Astrocyte (in vitro differentiated cells and primary cell): ENCODE measurements at regions not wholly inside any gene's neighbourhood (a gene's known extent, or its start where the extent isn't known, plus 50 kb on each side); places are given as distances from the start of the nearest gene placed in this dataset.
A peak's percentile ranks its signal among the peaks of the same experiment; 100 is the strongest.

ENCODE experiments used
- DNase-seq: peaks from one replicate; pipeline ENCODE4 v3.0.0-alpha.2; 2010; ENCODE audit warnings: low read depth
- FAIRE-seq: peaks from 2 replicates; lab custom pipeline; 2011; peaks lifted over from hg19 to GRCh38; lab: Jason Lieb, UNC
- H2AFZ ChIP-seq: 2 replicates; pipeline ENCODE4 v1.6.0; 2012; ENCODE audit warnings: low read depth, low read length, inconsistent platforms
- H3K27ac ChIP-seq: 2 replicates; pipeline ENCODE4 v1.5.1; 2011; ENCODE audit warnings: low read depth, low read length, inconsistent platforms
- H3K27me3 ChIP-seq: 2 replicates; pipeline ENCODE4 v1.6.0; 2011; ENCODE audit warnings: low read length, inconsistent platforms; ENCODE audit not compliant: insufficient read depth
- H3K36me3 ChIP-seq: 2 replicates; pipeline ENCODE4 v1.5.1; 2011; ENCODE audit warnings: low read length, inconsistent platforms; ENCODE audit not compliant: insufficient read depth
- H3K4me1 ChIP-seq: 2 replicates; pipeline ENCODE4 v1.5.1; 2011; ENCODE audit warnings: low read length, inconsistent platforms; ENCODE audit not compliant: insufficient read depth
- H3K4me2 ChIP-seq: 2 replicates; pipeline ENCODE4 v1.6.0; 2012; ENCODE audit warnings: low read length, inconsistent platforms
- H3K4me3 ChIP-seq: 2 replicates; pipeline ENCODE4 v1.5.1; 2011; ENCODE audit warnings: low read depth, mild to moderate bottlenecking, low read length, inconsistent platforms; ENCODE audit not compliant: insufficient read depth
- H3K79me2 ChIP-seq: 2 replicates; pipeline ENCODE4 v1.6.0; 2012; ENCODE audit warnings: mild to moderate bottlenecking, low read length, inconsistent platforms; ENCODE audit not compliant: insufficient read depth
- H3K9ac ChIP-seq: 2 replicates; pipeline ENCODE4 v1.6.0; 2012; ENCODE audit warnings: mild to moderate bottlenecking, low read length, inconsistent platforms
- H3K9me3 ChIP-seq: 2 replicates; pipeline ENCODE4 v1.5.1; 2012; ENCODE audit warnings: low read depth, mild to moderate bottlenecking, low read length, inconsistent platforms; ENCODE audit not compliant: insufficient read depth
- H4K20me1 ChIP-seq: 2 replicates; pipeline ENCODE4 v1.6.0; 2012; ENCODE audit warnings: low read length, inconsistent platforms; ENCODE audit not compliant: insufficient read depth
- H3K27ac Mint-ChIP-seq: one replicate; pipeline ENCODE4 v1.8.0; 2021; ENCODE audit warnings: mild to moderate bottlenecking, mixed read lengths; ENCODE audit not compliant: unreplicated experiment
- H3K27me3 Mint-ChIP-seq: one replicate; pipeline ENCODE4 v1.8.0; 2021; ENCODE audit warnings: low read depth, mixed read lengths; ENCODE audit not compliant: unreplicated experiment
- H3K36me3 Mint-ChIP-seq: one replicate; pipeline ENCODE4 v1.8.0; 2021; ENCODE audit warnings: low read depth, mixed read lengths; ENCODE audit not compliant: unreplicated experiment
- H3K4me1 Mint-ChIP-seq: one replicate; pipeline ENCODE4 v1.8.0; 2021; ENCODE audit warnings: low read depth, mixed read lengths; ENCODE audit not compliant: unreplicated experiment
- H3K4me3 Mint-ChIP-seq: one replicate; pipeline ENCODE4 v1.8.0; 2021; ENCODE audit warnings: mild to moderate bottlenecking, moderate library complexity, mixed read lengths; ENCODE audit not compliant: unreplicated experiment
- H3K9me3 Mint-ChIP-seq: one replicate; pipeline ENCODE4 v1.8.0; 2021; ENCODE audit warnings: mild to moderate bottlenecking, mixed read lengths; ENCODE audit not compliant: unreplicated experiment
- CTCF ChIP-seq: IDR thresholded peaks from 2 replicates; pipeline ENCODE4 v1.5.1; 2011; ENCODE audit warnings: low read depth, mild to moderate bottlenecking, inconsistent platforms, low read length, moderate library complexity; ENCODE audit not compliant: insufficient read depth
- EZH2 ChIP-seq: IDR thresholded peaks from 2 replicates; pipeline ENCODE4 v1.6.1; 2012; ENCODE audit warnings: mild to moderate bottlenecking, low read length, inconsistent platforms; ENCODE audit not compliant: insufficient read depth

- DNase-seq (no peak), FAIRE-seq (no peak)
- Histone ChIP-seq H3K4me2 (no peak overlapping the region), H4K20me1 (no peaks in the 10 kb centered on the region), H3K79me2 (no peaks in the 10 kb centered on the region), H3K4me3 (no peak overlapping the region), H3K4me1 (peaks cover 2% of the 10 kb centered on the region), H2AFZ (no peak overlapping the region), H3K27me3 (no peaks in the 10 kb centered on the region), H3K9me3 (no peaks in the 10 kb centered on the region), H3K9ac (no peak overlapping the region), H3K36me3 (no peaks in the 10 kb centered on the region), H3K27ac (no peak overlapping the region)
- H3K27ac Mint-ChIP-seq = no peak overlapping the region
- no peak for TF ChIP-seq CTCF
- no peak for TF ChIP-seq EZH2
- no peaks in the 10 kb centered on the region for H3K9me3 Mint-ChIP-seq
- no peak overlapping the region for H3K4me3 Mint-ChIP-seq
- H3K36me3 Mint-ChIP-seq = no peaks in the 10 kb centered on the region
- H3K4me1 Mint-ChIP-seq = no peaks in the 10 kb centered on the region
- H3K27me3 Mint-ChIP-seq = peaks cover under 1% of the 10 kb centered on the region
Measured at GRCh38 chrX:25151749-25152148, 136.0 kb upstream of the ARX start.

- peak; percentile 94 for FAIRE-seq
- Mint-ChIP-seq H3K4me1 (no peaks in the 10 kb centered on the region), H3K36me3 (no peaks in the 10 kb centered on the region), H3K27me3 (peaks cover 10% of the 10 kb centered on the region), H3K4me3 (no peak overlapping the region), H3K9me3 (no peaks in the 10 kb centered on the region), H3K27ac (no peak overlapping the region)
- no peaks in the 10 kb centered on the region for H3K36me3 ChIP-seq
- DNase-seq = peak; percentile 14
- H3K79me2 ChIP-seq = no peaks in the 10 kb centered on the region
- H4K20me1 ChIP-seq = no peaks in the 10 kb centered on the region
- peak overlapping the region; percentile 83 for H3K4me2 ChIP-seq
- no peak overlapping the region for H3K9ac ChIP-seq
- H3K4me1 ChIP-seq = no peaks in the 10 kb centered on the region
- H3K9me3 ChIP-seq = no peaks in the 10 kb centered on the region
- peak; percentile 57 for TF ChIP-seq CTCF
- no peak for TF ChIP-seq EZH2
- H2AFZ ChIP-seq = peak overlapping the region; percentile 52
- peaks cover 7% of the 10 kb centered on the region for H3K27me3 ChIP-seq
- no peak overlapping the region for H3K27ac ChIP-seq
- no peak overlapping the region for H3K4me3 ChIP-seq
Measured at GRCh38 chrX:25144043-25144940, 128.5 kb upstream of the ARX start.

GRCh38 chrX:25143596-25143995 lies 127.8 kb upstream of the ARX start:
- DNase-seq = no peak
- Histone ChIP-seq H4K20me1 (no peaks in the 10 kb centered on the region), H3K9me3 (no peaks in the 10 kb centered on the region), H3K36me3 (no peaks in the 10 kb centered on the region), H3K27me3 (peaks cover 7% of the 10 kb centered on the region), H3K27ac (no peak overlapping the region), H3K4me1 (no peaks in the 10 kb centered on the region), H3K4me3 (no peak overlapping the region), H3K4me2 (peak overlapping the region; percentile 83), H3K79me2 (no peaks in the 10 kb centered on the region), H3K9ac (no peak overlapping the region), H2AFZ (no peak overlapping the region)
- Mint-ChIP-seq H3K9me3 (no peaks in the 10 kb centered on the region), H3K4me3 (no peak overlapping the region), H3K36me3 (no peaks in the 10 kb centered on the region), H3K27me3 (peaks cover 10% of the 10 kb centered on the region), H3K27ac (no peak overlapping the region), H3K4me1 (no peaks in the 10 kb centered on the region)
- FAIRE-seq = peak; percentile 63
- TF ChIP-seq CTCF (no peak), EZH2 (no peak)
